OCI-LY1 (cell line): ENCODE measurements at regions not wholly inside any gene's neighbourhood (a gene's known extent, or its start where the extent isn't known, plus 50 kb on each side); places are given as distances from the start of the nearest gene placed in this dataset.

Experiments
- H2AFZ ChIP-seq: fragments of 200-600 bp; sonication (generic), shearing (Covaris generic); 2 replicates; pipeline ENCODE4 v1.6.0; 2014; ENCODE audit warnings: antibody characterized with exemption, mild to moderate bottlenecking, low read length
- H3F3A ChIP-seq: fragments of 200-600 bp; sonication (generic), shearing (Covaris generic); 2 replicates; pipeline ENCODE4 v1.6.0; 2014; ENCODE audit warnings: mild to moderate bottlenecking, antibody characterized with exemption, low read length, moderate library complexity; ENCODE audit not compliant: insufficient read depth
- H3K27ac ChIP-seq: fragments of 200-600 bp; sonication (generic); 2 replicates; pipeline ENCODE4 v1.5.1; 2014; ENCODE audit warnings: low read length, mixed run types, mild to moderate bottlenecking, low read depth; ENCODE audit not compliant: poor library complexity, severe bottlenecking
- H3K27me3 ChIP-seq: fragments of 200-600 bp; sonication (generic); 2 replicates; pipeline ENCODE4 v1.6.0; 2014; ENCODE audit warnings: antibody characterized with exemption, mild to moderate bottlenecking, low read length, moderate library complexity; ENCODE audit not compliant: insufficient read depth
- H3K36me3 ChIP-seq: fragments of 200-600 bp; sonication (generic); 2 replicates; pipeline ENCODE4 v1.6.1; 2014; ENCODE audit warnings: mild to moderate bottlenecking, antibody characterized with exemption, low read length, moderate library complexity, mixed read lengths; ENCODE audit not compliant: insufficient read depth
- H3K4me1 ChIP-seq: fragments of 200-600 bp; sonication (generic); 2 replicates; pipeline ENCODE4 v1.5.1; 2014; ENCODE audit warnings: mild to moderate bottlenecking, low read length, moderate library complexity; ENCODE audit not compliant: insufficient read depth, severe bottlenecking
- H3K4me2 ChIP-seq: fragments of 200-600 bp; sonication (generic), shearing (Covaris generic); 2 replicates; pipeline ENCODE4 v1.6.1; 2014; ENCODE audit warnings: low read length
- H3K4me3 ChIP-seq: fragments of 200-600 bp; sonication (generic); 2 replicates; pipeline ENCODE4 v1.5.1; 2014; ENCODE audit warnings: low read length, low read depth, mild to moderate bottlenecking, mixed read lengths; ENCODE audit not compliant: poor library complexity, severe bottlenecking
- H3K79me2 ChIP-seq: fragments of 200-600 bp; shearing (Covaris generic); 2 replicates; pipeline ENCODE4 v1.6.1; 2016; ENCODE audit warnings: mixed run types, low read length, mixed read lengths; ENCODE audit not compliant: insufficient read depth
- H3K9ac ChIP-seq: fragments of 200-600 bp; sonication (generic), shearing (Covaris generic); 2 replicates; pipeline ENCODE4 v1.6.1; 2014; ENCODE audit warnings: mild to moderate bottlenecking, low read length, mixed read lengths
- H3K9me2 ChIP-seq: fragments of 200-600 bp; sonication (generic), shearing (Covaris generic); 2 replicates; pipeline ENCODE4 v1.6.1; 2014; ENCODE audit warnings: low read depth, mild to moderate bottlenecking, low read length, mixed read lengths
- H3K9me3 ChIP-seq: fragments of 200-600 bp; shearing (Covaris generic); 2 replicates; pipeline ENCODE4 v1.6.1; 2014; ENCODE audit warnings: low read length, mixed read lengths
- H4K20me1 ChIP-seq: fragments of 200-600 bp; sonication (generic), shearing (Covaris generic); 2 replicates; pipeline ENCODE4 v1.6.0; 2016; ENCODE audit warnings: mild to moderate bottlenecking, low read length; ENCODE audit not compliant: insufficient read depth
- EZH2 ChIP-seq: fragments of 200-600 bp; sonication (generic), shearing (Covaris generic); IDR thresholded peaks from 2 replicates; pipeline ENCODE4 v1.8.0; 2017; ENCODE audit warnings: borderline replicate concordance, mixed run types, mild to moderate bottlenecking, antibody characterized with exemption, low read length, moderate library complexity, mixed read lengths
- TF ChIP-seq, protein P1 (sequence below): fragments of 200-600 bp; sonication (generic), shearing (Covaris generic); IDR thresholded peaks from 2 replicates; pipeline ENCODE4 v1.5.1; 2017; ENCODE audit warnings: mild to moderate bottlenecking, antibody characterized with exemption, low read length, moderate library complexity, mixed read lengths

GRCh38 chr2:22694300-22694699 is 690.7 kb upstream of the KLHL29 start:
- H3K9me3 ChIP-seq = no peaks in the 10 kb centered on the region
- H3K36me3 ChIP-seq = no peaks in the 10 kb centered on the region
- no peaks in the 10 kb centered on the region for H3F3A ChIP-seq
- H3K27me3 ChIP-seq = no peaks in the 10 kb centered on the region
- no peak overlapping the region for H3K4me3 ChIP-seq
- no peak overlapping the region for H2AFZ ChIP-seq
- no peaks in the 10 kb centered on the region for H3K9me2 ChIP-seq
- H3K27ac ChIP-seq = no peak overlapping the region
- no peaks in the 10 kb centered on the region for H3K79me2 ChIP-seq
- no peaks in the 10 kb centered on the region for H4K20me1 ChIP-seq
- H3K4me2 ChIP-seq = no peak overlapping the region
- H3K9ac ChIP-seq = no peak overlapping the region
- TF ChIP-seq, protein P1, sequence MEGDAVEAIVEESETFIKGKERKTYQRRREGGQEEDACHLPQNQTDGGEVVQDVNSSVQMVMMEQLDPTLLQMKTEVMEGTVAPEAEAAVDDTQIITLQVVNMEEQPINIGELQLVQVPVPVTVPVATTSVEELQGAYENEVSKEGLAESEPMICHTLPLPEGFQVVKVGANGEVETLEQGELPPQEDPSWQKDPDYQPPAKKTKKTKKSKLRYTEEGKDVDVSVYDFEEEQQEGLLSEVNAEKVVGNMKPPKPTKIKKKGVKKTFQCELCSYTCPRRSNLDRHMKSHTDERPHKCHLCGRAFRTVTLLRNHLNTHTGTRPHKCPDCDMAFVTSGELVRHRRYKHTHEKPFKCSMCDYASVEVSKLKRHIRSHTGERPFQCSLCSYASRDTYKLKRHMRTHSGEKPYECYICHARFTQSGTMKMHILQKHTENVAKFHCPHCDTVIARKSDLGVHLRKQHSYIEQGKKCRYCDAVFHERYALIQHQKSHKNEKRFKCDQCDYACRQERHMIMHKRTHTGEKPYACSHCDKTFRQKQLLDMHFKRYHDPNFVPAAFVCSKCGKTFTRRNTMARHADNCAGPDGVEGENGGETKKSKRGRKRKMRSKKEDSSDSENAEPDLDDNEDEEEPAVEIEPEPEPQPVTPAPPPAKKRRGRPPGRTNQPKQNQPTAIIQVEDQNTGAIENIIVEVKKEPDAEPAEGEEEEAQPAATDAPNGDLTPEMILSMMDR = no peak
- TF ChIP-seq EZH2 = no peak
- no peaks in the 10 kb centered on the region for H3K4me1 ChIP-seq

DNA sequence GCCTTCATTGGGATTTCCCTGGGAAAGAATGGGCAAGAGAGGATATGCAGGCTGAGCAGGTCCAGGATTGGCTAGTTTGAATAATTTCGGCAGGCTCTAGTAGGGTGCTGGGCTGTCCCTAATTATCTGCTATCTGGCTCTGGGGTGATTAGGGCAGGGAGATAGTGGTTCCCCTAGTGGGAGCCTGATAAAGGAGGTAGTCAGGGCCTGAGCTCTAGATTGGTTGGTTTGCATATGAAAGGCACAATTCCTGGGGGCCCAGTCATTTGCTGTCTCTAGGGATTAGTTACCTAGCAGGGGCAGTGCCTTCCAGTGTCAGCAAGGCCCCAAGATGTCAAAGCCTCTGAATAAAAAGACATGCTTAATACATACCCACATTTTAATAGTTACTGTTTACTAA is 690.1 kb upstream of the KLHL29 start:
- H3K9me3 ChIP-seq = no peaks in the 10 kb centered on the region
- no peak for TF ChIP-seq EZH2
- TF ChIP-seq, protein P1 = no peak
- no peak overlapping the region for H3K27ac ChIP-seq
- no peaks in the 10 kb centered on the region for H3K27me3 ChIP-seq
- H3K4me3 ChIP-seq = no peak overlapping the region
- no peaks in the 10 kb centered on the region for H4K20me1 ChIP-seq
- no peak overlapping the region for H2AFZ ChIP-seq
- no peaks in the 10 kb centered on the region for H3K9me2 ChIP-seq
- H3K9ac ChIP-seq = no peak overlapping the region
- H3K4me2 ChIP-seq = no peak overlapping the region
- H3K36me3 ChIP-seq = no peaks in the 10 kb centered on the region
- no peaks in the 10 kb centered on the region for H3F3A ChIP-seq
- H3K79me2 ChIP-seq = no peaks in the 10 kb centered on the region
- H3K4me1 ChIP-seq = no peaks in the 10 kb centered on the region

DNA sequence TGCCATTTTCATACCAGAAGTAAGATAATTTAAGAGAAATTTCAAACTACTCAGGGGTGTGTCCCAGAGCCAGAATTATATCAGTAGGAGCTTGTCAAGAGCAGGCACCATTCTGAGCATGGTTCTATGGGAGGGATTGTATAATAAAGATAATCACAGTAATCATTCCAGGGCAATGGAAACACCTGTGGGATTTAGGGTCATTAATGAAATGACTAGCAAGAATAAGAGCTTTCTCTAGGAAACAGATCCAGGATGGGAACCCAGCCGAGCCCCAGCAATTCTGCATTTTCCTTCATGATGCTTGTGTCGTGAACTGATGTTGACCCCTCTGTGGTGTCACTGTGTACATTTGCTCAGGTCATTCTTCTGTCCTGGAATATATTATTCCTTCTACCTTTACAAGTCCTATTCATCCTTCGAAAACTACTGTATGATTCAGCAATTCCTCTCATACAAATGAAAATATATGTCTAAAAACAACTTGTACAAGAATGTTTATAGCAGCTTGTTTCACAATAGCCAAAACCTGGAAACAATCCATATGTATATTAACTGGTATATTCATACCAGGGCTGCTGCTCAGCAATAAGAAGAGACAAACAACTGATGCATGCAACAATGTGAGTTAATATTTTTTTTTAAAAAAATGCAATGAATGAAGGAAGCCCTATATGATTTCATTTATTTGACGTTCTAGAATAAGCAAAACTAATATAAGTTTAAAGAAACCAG is 687.8 kb upstream of the KLHL29 start:
- H4K20me1 ChIP-seq = no peaks in the 10 kb centered on the region
- H3K27ac ChIP-seq = no peak overlapping the region
- H3K4me3 ChIP-seq = no peak overlapping the region
- no peaks in the 10 kb centered on the region for H3K9me2 ChIP-seq
- no peaks in the 10 kb centered on the region for H3K9me3 ChIP-seq
- TF ChIP-seq, protein P1 = no peak
- TF ChIP-seq EZH2 = no peak
- no peaks in the 10 kb centered on the region for H3K27me3 ChIP-seq
- no peaks in the 10 kb centered on the region for H3K4me1 ChIP-seq
- H3K36me3 ChIP-seq = no peaks in the 10 kb centered on the region
- no peaks in the 10 kb centered on the region for H3F3A ChIP-seq
- H3K4me2 ChIP-seq = no peak overlapping the region
- H3K79me2 ChIP-seq = no peaks in the 10 kb centered on the region
- H2AFZ ChIP-seq = no peak overlapping the region
- no peak overlapping the region for H3K9ac ChIP-seq
